K562 (cell line): ENCODE measurements at regions not wholly inside any gene's neighbourhood (a gene's known extent, or its start where the extent isn't known, plus 50 kb on each side); places are given as distances from the start of the nearest gene placed in this dataset.

Experiments used
- GABPB2 ChIP-seq: fragments of 250-450 bp; sonication (Bioruptor Pico); conservative IDR thresholded peaks from 2 replicates; pipeline ENCODE4 v1.5.1; 2021; ENCODE audit warnings: mild to moderate bottlenecking
- MYNN ChIP-seq, 2 experiments: sonication (generic); formaldehyde crosslinking in 1 of 2; IDR thresholded peaks; 2 replicates each; pipeline versions ENCODE4 v1.5.0 to v1.6.1; 2016 to 2020; ENCODE audit warnings: antibody characterized with exemption in 1 of 2, missing genetic modification reagents in 1 of 2
- RBM22 ChIP-seq: fragments of 200-400 bp; formaldehyde crosslinking; IDR thresholded peaks from 2 replicates; pipeline ENCODE4 v1.6.1; 2018; ENCODE audit warnings: low read length, low read depth; ENCODE audit not compliant: poor library complexity, severe bottlenecking
- ZC3H11A ChIP-seq: IDR thresholded peaks from 2 replicates; pipeline ENCODE4 v1.6.1; 2012; ENCODE audit warnings: low read depth, low read length, improper control_type of control experiment
- ZNF316 ChIP-seq: fragments of 450-650 bp; IDR thresholded peaks from 2 replicates; pipeline ENCODE4 v1.6.1; 2016
- TF ChIP-seq, protein P1 (sequence below), 3 experiments: fragments of 200-800 bp in 1 of 3; fragments of 250-450 bp in 1 of 3; fragments of 450-650 bp in 1 of 3; sonication (Bioruptor Pico) in 1 of 3; sonication (Bioruptor generic) in 1 of 3; formaldehyde crosslinking in 1 of 3; IDR thresholded peaks; 2 replicates each; pipeline versions ENCODE4 v1.6.1 to v1.8.0; 2016 to 2022; ENCODE audit warnings: mild to moderate bottlenecking in 2 of 3, missing genetic modification characterization in 2 of 3, missing compliant biosample characterization in 1 of 3, moderate library complexity in 1 of 3
- TF ChIP-seq, protein P2 (sequence below): sonication (generic); formaldehyde crosslinking; IDR thresholded peaks from 2 replicates; pipeline ENCODE4 v1.8.1; 2023; ENCODE audit warnings: mild to moderate bottlenecking, missing genetic modification reagents, moderate library complexity
- TF ChIP-seq, protein P3 (sequence below): sonication (generic); IDR thresholded peaks from 2 replicates; pipeline ENCODE4 v1.6.1; 2016

DNA sequence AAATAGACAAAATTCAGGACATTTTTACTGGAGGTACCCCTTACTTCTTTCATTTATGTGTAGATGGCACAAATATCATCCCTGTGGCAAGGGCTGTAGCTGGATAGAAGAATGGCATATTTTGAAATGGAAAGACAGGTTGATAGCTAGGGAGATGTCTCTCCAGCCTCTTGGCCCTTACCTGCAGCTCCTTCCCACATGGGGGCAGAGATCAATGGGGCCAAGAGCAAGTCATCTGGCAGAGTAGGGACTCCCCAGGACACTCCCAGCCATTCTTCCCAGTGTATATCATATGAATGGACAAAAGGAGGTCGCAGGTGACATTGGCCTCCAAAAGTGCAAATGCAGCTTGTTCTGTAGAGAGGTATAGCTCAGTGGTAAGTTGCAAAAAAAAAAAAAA is 192.2 kb upstream of the ATP5MC3 start (continued):
- TF ChIP-seq, protein P1, sequence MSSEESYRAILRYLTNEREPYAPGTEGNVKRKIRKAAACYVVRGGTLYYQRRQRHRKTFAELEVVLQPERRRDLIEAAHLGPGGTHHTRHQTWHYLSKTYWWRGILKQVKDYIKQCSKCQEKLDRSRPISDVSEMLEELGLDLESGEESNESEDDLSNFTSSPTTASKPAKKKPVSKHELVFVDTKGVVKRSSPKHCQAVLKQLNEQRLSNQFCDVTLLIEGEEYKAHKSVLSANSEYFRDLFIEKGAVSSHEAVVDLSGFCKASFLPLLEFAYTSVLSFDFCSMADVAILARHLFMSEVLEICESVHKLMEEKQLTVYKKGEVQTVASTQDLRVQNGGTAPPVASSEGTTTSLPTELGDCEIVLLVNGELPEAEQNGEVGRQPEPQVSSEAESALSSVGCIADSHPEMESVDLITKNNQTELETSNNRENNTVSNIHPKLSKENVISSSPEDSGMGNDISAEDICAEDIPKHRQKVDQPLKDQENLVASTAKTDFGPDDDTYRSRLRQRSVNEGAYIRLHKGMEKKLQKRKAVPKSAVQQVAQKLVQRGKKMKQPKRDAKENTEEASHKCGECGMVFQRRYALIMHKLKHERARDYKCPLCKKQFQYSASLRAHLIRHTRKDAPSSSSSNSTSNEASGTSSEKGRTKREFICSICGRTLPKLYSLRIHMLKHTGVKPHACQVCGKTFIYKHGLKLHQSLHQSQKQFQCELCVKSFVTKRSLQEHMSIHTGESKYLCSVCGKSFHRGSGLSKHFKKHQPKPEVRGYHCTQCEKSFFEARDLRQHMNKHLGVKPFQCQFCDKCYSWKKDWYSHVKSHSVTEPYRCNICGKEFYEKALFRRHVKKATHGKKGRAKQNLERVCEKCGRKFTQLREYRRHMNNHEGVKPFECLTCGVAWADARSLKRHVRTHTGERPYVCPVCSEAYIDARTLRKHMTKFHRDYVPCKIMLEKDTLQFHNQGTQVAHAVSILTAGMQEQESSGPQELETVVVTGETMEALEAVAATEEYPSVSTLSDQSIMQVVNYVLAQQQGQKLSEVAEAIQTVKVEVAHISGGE (CRISPR knock-in tag; IDR thresholded peaks at IDR 0.05), result no peak
- TF ChIP-seq ZNF316 (no peak), MYNN (IDR thresholded peaks at IDR 0.05) (no peak), MYNN (CRISPR knock-in tag; IDR thresholded peaks at IDR 0.05) (no peak), GABPB2 (CRISPR knock-in tag) (no peak), RBM22 (no peak), ZC3H11A (no peak)
- TF ChIP-seq, protein P2, sequence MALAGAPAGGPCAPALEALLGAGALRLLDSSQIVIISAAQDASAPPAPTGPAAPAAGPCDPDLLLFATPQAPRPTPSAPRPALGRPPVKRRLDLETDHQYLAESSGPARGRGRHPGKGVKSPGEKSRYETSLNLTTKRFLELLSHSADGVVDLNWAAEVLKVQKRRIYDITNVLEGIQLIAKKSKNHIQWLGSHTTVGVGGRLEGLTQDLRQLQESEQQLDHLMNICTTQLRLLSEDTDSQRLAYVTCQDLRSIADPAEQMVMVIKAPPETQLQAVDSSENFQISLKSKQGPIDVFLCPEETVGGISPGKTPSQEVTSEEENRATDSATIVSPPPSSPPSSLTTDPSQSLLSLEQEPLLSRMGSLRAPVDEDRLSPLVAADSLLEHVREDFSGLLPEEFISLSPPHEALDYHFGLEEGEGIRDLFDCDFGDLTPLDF (CRISPR knock-in tag), result no peak
- TF ChIP-seq, protein P3, sequence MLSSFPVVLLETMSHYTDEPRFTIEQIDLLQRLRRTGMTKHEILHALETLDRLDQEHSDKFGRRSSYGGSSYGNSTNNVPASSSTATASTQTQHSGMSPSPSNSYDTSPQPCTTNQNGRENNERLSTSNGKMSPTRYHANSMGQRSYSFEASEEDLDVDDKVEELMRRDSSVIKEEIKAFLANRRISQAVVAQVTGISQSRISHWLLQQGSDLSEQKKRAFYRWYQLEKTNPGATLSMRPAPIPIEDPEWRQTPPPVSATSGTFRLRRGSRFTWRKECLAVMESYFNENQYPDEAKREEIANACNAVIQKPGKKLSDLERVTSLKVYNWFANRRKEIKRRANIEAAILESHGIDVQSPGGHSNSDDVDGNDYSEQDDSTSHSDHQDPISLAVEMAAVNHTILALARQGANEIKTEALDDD, result no peak
